Keratinocyte (primary cell): ENCODE measurements at regions not wholly inside any gene's neighbourhood (a gene's known extent, or its start where the extent isn't known, plus 50 kb on each side); places are given as distances from the start of the nearest gene placed in this dataset.

ENCODE experiments used
- DNase-seq: peaks from one replicate; pipeline ENCODE4 v3.0.0-alpha.2; 2011; ENCODE audit warnings: low read depth, missing footprints, low spot score
- FAIRE-seq: peaks from 2 replicates; lab custom pipeline; 2011; peaks lifted over from hg19 to GRCh38; lab: Jason Lieb, UNC
- H2AFZ ChIP-seq: 2 replicates; pipeline ENCODE4 v1.6.0; 2012; ENCODE audit warnings: low read length, control low read depth, inconsistent platforms; ENCODE audit not compliant: control insufficient read depth
- H3K27ac ChIP-seq: 2 replicates; pipeline ENCODE4 v1.5.1; 2011; ENCODE audit warnings: low read length; ENCODE audit not compliant: control insufficient read depth, insufficient read depth
- H3K27me3 ChIP-seq: 3 replicates; pipeline ENCODE4 v1.6.0; 2011; ENCODE audit warnings: low read length; ENCODE audit not compliant: control insufficient read depth, insufficient read depth; ENCODE audit errors: extremely low read depth
- H3K36me3 ChIP-seq, 2 experiments: 2 replicates in 1 of 2; 3 replicates in 1 of 2; pipeline ENCODE4 v1.5.1; 2011; ENCODE audit warnings: low read length in 2 of 2, mild to moderate bottlenecking in 1 of 2; ENCODE audit not compliant: control insufficient read depth in 2 of 2, insufficient read depth in 2 of 2; ENCODE audit errors: extremely low read depth in 1 of 2
- H3K4me1 ChIP-seq: 3 replicates; pipeline ENCODE4 v1.5.1; 2011; ENCODE audit warnings: low read length; ENCODE audit not compliant: control insufficient read depth, insufficient read depth; ENCODE audit errors: extremely low read depth
- H3K4me2 ChIP-seq: 3 replicates; pipeline ENCODE4 v1.6.0; 2011; ENCODE audit warnings: low read depth, low read length; ENCODE audit not compliant: control insufficient read depth, insufficient read depth; ENCODE audit errors: extremely low read depth
- H3K4me3 ChIP-seq, 3 experiments: fragments of 200-600 bp in 1 of 3; sonication (generic) in 1 of 3; 2 replicates in 2 of 3; 3 replicates in 1 of 3; pipeline ENCODE4 v1.5.1; 2011 to 2016; ENCODE audit warnings: low read length in 3 of 3, mild to moderate bottlenecking in 3 of 3, control low read depth in 2 of 3, inconsistent platforms in 1 of 3, low read depth in 1 of 3, mixed read lengths in 1 of 3, mixed run types in 1 of 3, moderate library complexity in 1 of 3; ENCODE audit not compliant: control insufficient read depth in 2 of 3, insufficient read depth in 2 of 3; ENCODE audit errors: extremely low read depth in 1 of 3
- H3K79me2 ChIP-seq: 2 replicates; pipeline ENCODE4 v1.6.0; 2012; ENCODE audit warnings: low read length; ENCODE audit not compliant: control insufficient read depth, insufficient read depth
- H3K9ac ChIP-seq: 3 replicates; pipeline ENCODE4 v1.6.0; 2011; ENCODE audit warnings: low read length; ENCODE audit not compliant: control insufficient read depth, insufficient read depth; ENCODE audit errors: extremely low read depth
- H3K9me1 ChIP-seq: 3 replicates; pipeline ENCODE4 v1.6.0; 2011; ENCODE audit warnings: low read length; ENCODE audit not compliant: control insufficient read depth, insufficient read depth; ENCODE audit errors: extremely low read depth
- H3K9me3 ChIP-seq: 2 replicates; pipeline ENCODE4 v1.5.1; 2012; ENCODE audit warnings: low read depth, low read length; ENCODE audit not compliant: control insufficient read depth
- H4K20me1 ChIP-seq: 3 replicates; pipeline ENCODE4 v1.6.0; 2011; ENCODE audit warnings: low read length; ENCODE audit not compliant: control insufficient read depth, insufficient read depth; ENCODE audit errors: extremely low read depth
- CTCF ChIP-seq, 3 experiments: IDR thresholded peaks in 1 of 3; conservative IDR thresholded peaks in 1 of 3; optimal IDR thresholded peaks in 1 of 3; 2 replicates in 2 of 3; 3 replicates in 1 of 3; pipeline versions ENCODE3 to v1.5.1; 2011; ENCODE audit warnings: low read length in 3 of 3, mild to moderate bottlenecking in 3 of 3, moderate library complexity in 2 of 3, control low read depth in 1 of 3, inconsistent platforms in 1 of 3; ENCODE audit not compliant: insufficient read depth in 2 of 3; ENCODE audit errors: extremely low read depth in 1 of 3
- EZH2 ChIP-seq: IDR thresholded peaks from one replicate; pipeline ENCODE4 v1.6.1; 2012; ENCODE audit warnings: inconsistent platforms, mild to moderate bottlenecking, low read length, moderate library complexity
- dilution Hi-C: fragments of 300-500 bp; cut with MboI; formaldehyde crosslinking; loops from one replicate; pipeline ENCODE4 v1.7.0; 2020; ENCODE audit warnings: low sequenced_read_pairs; ENCODE audit not compliant: extremely low pct_ligation_motif_present

GRCh38 chr7:124452186-124452585, 313.4 kb downstream of the GPR37 start:
- dilution Hi-C loops = no loop called here
- FAIRE-seq = no peak

GRCh38 chr7:124449896-124450295, 315.7 kb downstream of the GPR37 start:
- Histone ChIP-seq H3K4me3 (no peak overlapping the region), H4K20me1 (no peaks in the 10 kb centered on the region), H2AFZ (no peak overlapping the region), H3K79me2 (no peaks in the 10 kb centered on the region), H3K36me3 (no peaks in the 10 kb centered on the region), H3K27ac (no peak overlapping the region), H3K4me1 (no peaks in the 10 kb centered on the region), H3K9me3 (no peaks in the 10 kb centered on the region), H3K9ac (no peak overlapping the region), H3K4me2 (no peak overlapping the region), H3K9me1 (no peaks in the 10 kb centered on the region), H3K27me3 (peaks cover 4% of the 10 kb centered on the region)
- FAIRE-seq (no peak), DNase-seq (no peak)
- dilution Hi-C loops = no loop called here
- no peak for TF ChIP-seq CTCF (optimal IDR thresholded peaks at IDR 0.05 in 1 of 3, IDR thresholded peaks at IDR 0.05 in 1 of 3, conservative IDR thresholded peaks at IDR 0.05 in 1 of 3; ENCODE audit: extremely low read depth in 1 of 3, insufficient read depth in 2 of 3, low read length in 3 of 3)
- no peak for TF ChIP-seq EZH2

More at GRCh38 chr7:124452186-124452585, 313.4 kb downstream of the GPR37 start:
- peaks cover 4% of the 10 kb centered on the region for H3K27me3 ChIP-seq
- peaks cover 6% of the 10 kb centered on the region for H3K4me1 ChIP-seq
- H3K4me3 ChIP-seq = no peak overlapping the region
- no peaks in the 10 kb centered on the region for H3K36me3 ChIP-seq
- no peaks in the 10 kb centered on the region for H4K20me1 ChIP-seq
- H3K79me2 ChIP-seq = no peaks in the 10 kb centered on the region
- H2AFZ ChIP-seq = no peak overlapping the region
- no peak overlapping the region for H3K9ac ChIP-seq
- no peaks in the 10 kb centered on the region for H3K9me1 ChIP-seq
- H3K27ac ChIP-seq = no peak overlapping the region
- H3K4me2 ChIP-seq = no peak overlapping the region
- TF ChIP-seq CTCF (optimal IDR thresholded peaks at IDR 0.05 in 1 of 3, IDR thresholded peaks at IDR 0.05 in 1 of 3, conservative IDR thresholded peaks at IDR 0.05 in 1 of 3; ENCODE audit: extremely low read depth in 1 of 3, insufficient read depth in 2 of 3, low read length in 3 of 3) (no peak), EZH2 (no peak)
- no peaks in the 10 kb centered on the region for H3K9me3 ChIP-seq
- no peak for DNase-seq
